Activated naive CD4-positive, alpha-beta T cell treated with Interleukin-2 at 50 U/mL for 16 hours (primary cell): ENCODE measurements at regions not wholly inside any gene's neighbourhood (a gene's known extent, or its start where the extent isn't known, plus 50 kb on each side); places are given as distances from the start of the nearest gene placed in this dataset.

Experiments
- DNase-seq: peaks from one replicate; pipeline ENCODE4 v3.0.0-alpha.2; 2020

- no peak for DNase-seq
Measured at GRCh38 chr20:51121901-51122412, 99.0 kb upstream of the KCNG1 start.

GRCh38 chr20:51121272-51121671 is 98.4 kb upstream of the KCNG1 start:
- DNase-seq: no peak

- DNase-seq: no peak
Measured at GRCh38 chr20:51120868-51121267, 98.0 kb upstream of the KCNG1 start.

GRCh38 chr20:51120438-51120837 is 97.5 kb upstream of the KCNG1 start:
- no peak for DNase-seq

- DNase-seq: no peak
Measured at GRCh38 chr20:51119914-51120313, 97.0 kb upstream of the KCNG1 start.

GRCh38 chr20:51118985-51119527 is 96.1 kb upstream of the KCNG1 start:
- no peak for DNase-seq

- DNase-seq: no peak
Measured at GRCh38 chr20:51118216-51118615, 95.3 kb upstream of the KCNG1 start.

GRCh38 chr20:51116765-51117686 is 94.1 kb upstream of the KCNG1 start:
- no peak for DNase-seq

- no peak for DNase-seq
Measured at GRCh38 chr20:51111290-51111689, 88.4 kb upstream of the KCNG1 start.

GRCh38 chr20:51108638-51109363 is 85.9 kb upstream of the KCNG1 start:
- no peak for DNase-seq

- DNase-seq: no peak
Measured at GRCh38 chr20:51106011-51106410, 83.1 kb upstream of the KCNG1 start.

- DNase-seq: no peak
Measured at GRCh38 chr20:51104960-51105920, 82.3 kb upstream of the KCNG1 start.

- no peak for DNase-seq
Measured at GRCh38 chr20:51100617-51101016, 77.7 kb upstream of the KCNG1 start.

- DNase-seq: no peak
Measured at GRCh38 chr20:51098284-51098810, 75.4 kb upstream of the KCNG1 start.

- DNase-seq: no peak
Measured at GRCh38 chr20:51097351-51098120, 74.6 kb upstream of the KCNG1 start.

GRCh38 chr20:51096582-51097267 is 73.8 kb upstream of the KCNG1 start:
- DNase-seq: no peak

- no peak for DNase-seq
Measured at GRCh38 chr20:51095633-51096521, 73.0 kb upstream of the KCNG1 start.

GRCh38 chr20:51094221-51094620 is 71.3 kb upstream of the KCNG1 start:
- no peak for DNase-seq

- no peak for DNase-seq
Measured at GRCh38 chr20:51093240-51093763, 70.4 kb upstream of the KCNG1 start.
